ENCODE measurements at regions not wholly inside any gene's neighbourhood (a gene's known extent, or its start where the extent isn't known, plus 50 kb on each side); places are given as distances from the start of the nearest gene placed in this dataset.

- TF ChIP-seq CTCF (optimal IDR thresholded peaks at IDR 0.05 in 1 of 3, IDR thresholded peaks at IDR 0.05 in 1 of 3, conservative IDR thresholded peaks at IDR 0.05 in 1 of 3; ENCODE audit: extremely low read depth in 1 of 3, insufficient read depth in 2 of 3, low read length in 3 of 3): no peak
- no peak for TF ChIP-seq EZH2 (IDR thresholded peaks at IDR 0.05; ENCODE audit: low read length)
These were observed 98.2 kb upstream of the C1QTNF9B start for GRCh38 chr13:23995283-23996073.
